ENCODE measurements at regions not wholly inside any gene's neighbourhood (a gene's known extent, or its start where the extent isn't known, plus 50 kb on each side); places are given as distances from the start of the nearest gene placed in this dataset.

- TF ChIP-seq CBX8 (IDR thresholded peaks at IDR 0.05; ENCODE audit: borderline replicate concordance, low read depth, low read length) (no peak), JUN (IDR thresholded peaks at IDR 0.05; ENCODE audit: low read depth, low read length) (no peak), JUND (IDR thresholded peaks at IDR 0.05; ENCODE audit: low read length) (no peak), MAX (IDR thresholded peaks at IDR 0.05) (no peak), GABPA (IDR thresholded peaks at IDR 0.05; ENCODE audit: borderline replicate concordance, insufficient read depth, low read length) (no peak), ASH2L (IDR thresholded peaks at IDR 0.05; ENCODE audit: low read length) (no peak), BCL11A (IDR thresholded peaks at IDR 0.05; ENCODE audit: low read depth in 2 of 2, low read length in 2 of 2) (no peak), RFX5 (IDR thresholded peaks at IDR 0.05; ENCODE audit: borderline replicate concordance, low read depth, low read length) (no peak)
- TF ChIP-seq, protein P1, sequence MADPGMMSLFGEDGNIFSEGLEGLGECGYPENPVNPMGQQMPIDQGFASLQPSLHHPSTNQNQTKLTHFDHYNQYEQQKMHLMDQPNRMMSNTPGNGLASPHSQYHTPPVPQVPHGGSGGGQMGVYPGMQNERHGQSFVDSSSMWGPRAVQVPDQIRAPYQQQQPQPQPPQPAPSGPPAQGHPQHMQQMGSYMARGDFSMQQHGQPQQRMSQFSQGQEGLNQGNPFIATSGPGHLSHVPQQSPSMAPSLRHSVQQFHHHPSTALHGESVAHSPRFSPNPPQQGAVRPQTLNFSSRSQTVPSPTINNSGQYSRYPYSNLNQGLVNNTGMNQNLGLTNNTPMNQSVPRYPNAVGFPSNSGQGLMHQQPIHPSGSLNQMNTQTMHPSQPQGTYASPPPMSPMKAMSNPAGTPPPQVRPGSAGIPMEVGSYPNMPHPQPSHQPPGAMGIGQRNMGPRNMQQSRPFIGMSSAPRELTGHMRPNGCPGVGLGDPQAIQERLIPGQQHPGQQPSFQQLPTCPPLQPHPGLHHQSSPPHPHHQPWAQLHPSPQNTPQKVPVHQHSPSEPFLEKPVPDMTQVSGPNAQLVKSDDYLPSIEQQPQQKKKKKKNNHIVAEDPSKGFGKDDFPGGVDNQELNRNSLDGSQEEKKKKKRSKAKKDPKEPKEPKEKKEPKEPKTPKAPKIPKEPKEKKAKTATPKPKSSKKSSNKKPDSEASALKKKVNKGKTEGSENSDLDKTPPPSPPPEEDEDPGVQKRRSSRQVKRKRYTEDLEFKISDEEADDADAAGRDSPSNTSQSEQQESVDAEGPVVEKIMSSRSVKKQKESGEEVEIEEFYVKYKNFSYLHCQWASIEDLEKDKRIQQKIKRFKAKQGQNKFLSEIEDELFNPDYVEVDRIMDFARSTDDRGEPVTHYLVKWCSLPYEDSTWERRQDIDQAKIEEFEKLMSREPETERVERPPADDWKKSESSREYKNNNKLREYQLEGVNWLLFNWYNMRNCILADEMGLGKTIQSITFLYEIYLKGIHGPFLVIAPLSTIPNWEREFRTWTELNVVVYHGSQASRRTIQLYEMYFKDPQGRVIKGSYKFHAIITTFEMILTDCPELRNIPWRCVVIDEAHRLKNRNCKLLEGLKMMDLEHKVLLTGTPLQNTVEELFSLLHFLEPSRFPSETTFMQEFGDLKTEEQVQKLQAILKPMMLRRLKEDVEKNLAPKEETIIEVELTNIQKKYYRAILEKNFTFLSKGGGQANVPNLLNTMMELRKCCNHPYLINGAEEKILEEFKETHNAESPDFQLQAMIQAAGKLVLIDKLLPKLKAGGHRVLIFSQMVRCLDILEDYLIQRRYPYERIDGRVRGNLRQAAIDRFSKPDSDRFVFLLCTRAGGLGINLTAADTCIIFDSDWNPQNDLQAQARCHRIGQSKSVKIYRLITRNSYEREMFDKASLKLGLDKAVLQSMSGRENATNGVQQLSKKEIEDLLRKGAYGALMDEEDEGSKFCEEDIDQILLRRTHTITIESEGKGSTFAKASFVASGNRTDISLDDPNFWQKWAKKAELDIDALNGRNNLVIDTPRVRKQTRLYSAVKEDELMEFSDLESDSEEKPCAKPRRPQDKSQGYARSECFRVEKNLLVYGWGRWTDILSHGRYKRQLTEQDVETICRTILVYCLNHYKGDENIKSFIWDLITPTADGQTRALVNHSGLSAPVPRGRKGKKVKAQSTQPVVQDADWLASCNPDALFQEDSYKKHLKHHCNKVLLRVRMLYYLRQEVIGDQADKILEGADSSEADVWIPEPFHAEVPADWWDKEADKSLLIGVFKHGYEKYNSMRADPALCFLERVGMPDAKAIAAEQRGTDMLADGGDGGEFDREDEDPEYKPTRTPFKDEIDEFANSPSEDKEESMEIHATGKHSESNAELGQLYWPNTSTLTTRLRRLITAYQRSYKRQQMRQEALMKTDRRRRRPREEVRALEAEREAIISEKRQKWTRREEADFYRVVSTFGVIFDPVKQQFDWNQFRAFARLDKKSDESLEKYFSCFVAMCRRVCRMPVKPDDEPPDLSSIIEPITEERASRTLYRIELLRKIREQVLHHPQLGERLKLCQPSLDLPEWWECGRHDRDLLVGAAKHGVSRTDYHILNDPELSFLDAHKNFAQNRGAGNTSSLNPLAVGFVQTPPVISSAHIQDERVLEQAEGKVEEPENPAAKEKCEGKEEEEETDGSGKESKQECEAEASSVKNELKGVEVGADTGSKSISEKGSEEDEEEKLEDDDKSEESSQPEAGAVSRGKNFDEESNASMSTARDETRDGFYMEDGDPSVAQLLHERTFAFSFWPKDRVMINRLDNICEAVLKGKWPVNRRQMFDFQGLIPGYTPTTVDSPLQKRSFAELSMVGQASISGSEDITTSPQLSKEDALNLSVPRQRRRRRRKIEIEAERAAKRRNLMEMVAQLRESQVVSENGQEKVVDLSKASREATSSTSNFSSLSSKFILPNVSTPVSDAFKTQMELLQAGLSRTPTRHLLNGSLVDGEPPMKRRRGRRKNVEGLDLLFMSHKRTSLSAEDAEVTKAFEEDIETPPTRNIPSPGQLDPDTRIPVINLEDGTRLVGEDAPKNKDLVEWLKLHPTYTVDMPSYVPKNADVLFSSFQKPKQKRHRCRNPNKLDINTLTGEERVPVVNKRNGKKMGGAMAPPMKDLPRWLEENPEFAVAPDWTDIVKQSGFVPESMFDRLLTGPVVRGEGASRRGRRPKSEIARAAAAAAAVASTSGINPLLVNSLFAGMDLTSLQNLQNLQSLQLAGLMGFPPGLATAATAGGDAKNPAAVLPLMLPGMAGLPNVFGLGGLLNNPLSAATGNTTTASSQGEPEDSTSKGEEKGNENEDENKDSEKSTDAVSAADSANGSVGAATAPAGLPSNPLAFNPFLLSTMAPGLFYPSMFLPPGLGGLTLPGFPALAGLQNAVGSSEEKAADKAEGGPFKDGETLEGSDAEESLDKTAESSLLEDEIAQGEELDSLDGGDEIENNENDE (IDR thresholded peaks at IDR 0.05; ENCODE audit: insufficient replicate concordance, low read length), result no peak
Observed at GRCh38 chr22:10961043-10961860, 4566.7 kb upstream of the OR11H1 start (continued).
